SH-SY5Y (cell line): ENCODE measurements at regions not wholly inside any gene's neighbourhood (a gene's known extent, or its start where the extent isn't known, plus 50 kb on each side); places are given as distances from the start of the nearest gene placed in this dataset.

ENCODE experiments used
- GATA2 ChIP-seq: IDR thresholded peaks from 2 replicates; pipeline ENCODE4 v1.6.1; 2011; ENCODE audit warnings: mild to moderate bottlenecking, low read depth, low read length
- GATA3 ChIP-seq: IDR thresholded peaks from 2 replicates; pipeline ENCODE4 v1.6.1; 2011; ENCODE audit warnings: low read depth, mild to moderate bottlenecking, low read length, moderate library complexity

GRCh38 chr10:90605506-90605905 is 252.3 kb downstream of the HTR7 start:
- TF ChIP-seq GATA2 (no peak), GATA3 (no peak)

- no peak for TF ChIP-seq GATA2
- no peak for TF ChIP-seq GATA3
Measured at GRCh38 chr10:90612276-90612675, 245.6 kb downstream of the HTR7 start.

GRCh38 chr10:90614631-90615030 is 243.2 kb downstream of the HTR7 start:
- TF ChIP-seq GATA2, result no peak
- no peak for TF ChIP-seq GATA3

- no peak for TF ChIP-seq GATA3
- no peak for TF ChIP-seq GATA2
Measured at GRCh38 chr10:90621577-90621976, 236.3 kb downstream of the HTR7 start.

- TF ChIP-seq GATA3, result no peak
Measured at GRCh38 chr10:90635111-90635765, 222.6 kb downstream of the HTR7 start.

- TF ChIP-seq GATA3, result no peak
- TF ChIP-seq GATA2, result no peak
Measured at GRCh38 chr10:90640756-90641155, 217.1 kb downstream of the HTR7 start.

GRCh38 chr10:90641731-90642130 is 216.1 kb downstream of the HTR7 start:
- TF ChIP-seq GATA2 (no peak), GATA3 (no peak)

GRCh38 chr10:90642136-90642535 is 215.7 kb downstream of the HTR7 start:
- TF ChIP-seq GATA3 (no peak), GATA2 (no peak)

- TF ChIP-seq GATA3 (no peak), GATA2 (no peak)
Measured at GRCh38 chr10:90642650-90643049, 215.2 kb downstream of the HTR7 start.

GRCh38 chr10:90644165-90644564 is 213.7 kb downstream of the HTR7 start:
- TF ChIP-seq GATA2 (no peak), GATA3 (no peak)

GRCh38 chr10:90650858-90651257 is 207.0 kb downstream of the HTR7 start:
- no peak for TF ChIP-seq GATA2
- TF ChIP-seq GATA3, result no peak

GRCh38 chr10:90652519-90652918 is 205.3 kb downstream of the HTR7 start:
- TF ChIP-seq GATA3, result no peak
- no peak for TF ChIP-seq GATA2

- TF ChIP-seq GATA2 (no peak), GATA3 (no peak)
Measured at GRCh38 chr10:90658791-90659190, 199.0 kb downstream of the HTR7 start.

GRCh38 chr10:90665905-90666662 is 191.8 kb downstream of the HTR7 start:
- TF ChIP-seq GATA2, result no peak

- TF ChIP-seq GATA2, result no peak
- no peak for TF ChIP-seq GATA3
Measured at GRCh38 chr10:90674461-90674860, 183.4 kb downstream of the HTR7 start.

GRCh38 chr10:90674928-90675327 is 182.9 kb downstream of the HTR7 start:
- no peak for TF ChIP-seq GATA2
- no peak for TF ChIP-seq GATA3
